ENCODE measurements at regions not wholly inside any gene's neighbourhood (a gene's known extent, or its start where the extent isn't known, plus 50 kb on each side); places are given as distances from the start of the nearest gene placed in this dataset.

GRCh38 chr13:50128428-50128931, 113.2 kb downstream of the KCNRG start:
- H3K27me3 ChIP-seq = peaks cover 8 to 39% (median 22%) of the 10 kb centered on the region in 9 donors
- ATAC-seq (no peak), DNase-seq (no peak)
- H3K4me1 ChIP-seq = peaks cover 0 to 72% (median 17%) of the 10 kb centered on the region in 12 donors
- H3K4me3 ChIP-seq = no peak overlapping the region
- no peak for TF ChIP-seq CTCF (IDR thresholded peaks at IDR 0.05)
- TF ChIP-seq POLR2A (IDR thresholded peaks at IDR 0.05) = no peak
- H3K36me3 ChIP-seq = no peaks in the 10 kb centered on the region
- H3K27ac ChIP-seq = peak overlapping the region in 1 of 12 donors; percentile 42
- no peaks in the 10 kb centered on the region for H3K9me3 ChIP-seq
- WGBS, 4 donors = 93 to 98% (median 96%) methylated on average over 18 of the region's 18 CpGs
- intact Hi-C loops (cut with DNase I) = loop anchor here in 5 of 10 donors (5.0 to 10.0 kb wide), 5 partner anchors 46 to 546 kb away; partner anchors contain the start of gene TRIM13 (in 1 of the 5)

- Histone ChIP-seq H3K27me3 (peaks cover 8 to 42% (median 22%) of the 10 kb centered on the region in 9 donors), H3K4me1 (peaks cover 0 to 71% (median 17%) of the 10 kb centered on the region in 12 donors), H3K27ac (peak overlapping the region in 5 of 12 donors; percentile 42 to 81 (median 65)), H3K36me3 (no peaks in the 10 kb centered on the region), H3K9me3 (no peaks in the 10 kb centered on the region), H3K4me3 (peak overlapping the region in 11 of 12 donors; percentile 24 to 63 (median 59))
- intact Hi-C loops (cut with DNase I) = loop anchor here in 5 of 10 donors (5.0 to 10.0 kb wide), 5 partner anchors 47 to 546 kb away; partner anchors contain the start of gene TRIM13 (in 1 of the 5)
- 63 to 70% (median 67%) methylated on average over 27 to 30 of the region's 30 CpGs for WGBS, 4 donors
- ATAC-seq (no peak), DNase-seq (peak in 2 of 5 donors; percentile 55 to 64)
- no peak for TF ChIP-seq CTCF (IDR thresholded peaks at IDR 0.05)
- no peak for TF ChIP-seq POLR2A (IDR thresholded peaks at IDR 0.05)
Measured at GRCh38 chr13:50129081-50129705, 113.9 kb downstream of the KCNRG start.

- TF ChIP-seq POLR2A (IDR thresholded peaks at IDR 0.05) (no peak), CTCF (IDR thresholded peaks at IDR 0.05) (no peak)
- H3K27ac ChIP-seq = peak overlapping the region in 10 of 12 donors; percentile 57 to 84 (median 70)
- peak overlapping the region; percentile 24 to 63 (median 56) for H3K4me3 ChIP-seq
- peaks cover 8 to 42% (median 22%) of the 10 kb centered on the region in 9 donors for H3K27me3 ChIP-seq
- ATAC-seq = no peak
- 9 to 17% (median 10%) methylated on average over 22 of the region's 22 CpGs for WGBS, 4 donors
- peaks cover 0 to 71% (median 17%) of the 10 kb centered on the region in 12 donors for H3K4me1 ChIP-seq
- no peaks in the 10 kb centered on the region for H3K9me3 ChIP-seq
- DNase-seq = peak in 3 of 5 donors; percentile 26 to 68 (median 31)
- intact Hi-C loops (cut with DNase I) = loop anchor here in 6 of 10 donors (5.0 to 10.0 kb wide), 6 partner anchors 47 to 545 kb away; partner anchors contain the start of gene TRIM13 (in 1 of the 6)
- no peaks in the 10 kb centered on the region for H3K36me3 ChIP-seq
Measured at GRCh38 chr13:50129706-50130122, 114.5 kb downstream of the KCNRG start.

Measured in heart left ventricle (tissue), 16 donors.